Activated B cell treated with CpG ODN at 0.5 μM for 24 hours (primary cell): ENCODE measurements at regions not wholly inside any gene's neighbourhood (a gene's known extent, or its start where the extent isn't known, plus 50 kb on each side); places are given as distances from the start of the nearest gene placed in this dataset.
"Not testable (repeated sequence)": the region's sequence is repeated elsewhere in the genome, so short reads cannot be mapped to it uniquely, and the experiment has no call there.

Source experiments
- ATAC-seq: fragments of 200-7000 bp; cut with Tn5 transposase; one replicate; pipeline ENCODE4 v1.10.0; 2021; ENCODE audit warnings: low read depth, mild to moderate bottlenecking, moderate library complexity
- CTCF ChIA-PET: fragments of 350-600 bp; sonication (Branson Sonifier 250); formaldehyde crosslinking; loops from one replicate; lab custom pipeline; 2021; ENCODE audit warnings: antibody characterized with exemption; lab: Charles Lee
- POLR2A ChIA-PET: fragments of 350-600 bp; sonication (Branson Sonifier 250); formaldehyde crosslinking; loops from one replicate; lab custom pipeline; 2021; ENCODE audit warnings: antibody characterized with exemption; lab: Charles Lee
- DNase-seq: peaks from one replicate; pipeline ENCODE4 v3.0.0; 2022
- H3K27ac Mint-ChIP-seq: one replicate; pipeline ENCODE4 v1.8.0; 2020; ENCODE audit warnings: mixed read lengths
- H3K27me3 Mint-ChIP-seq: one replicate; pipeline ENCODE4 v1.8.0; 2021; ENCODE audit warnings: mixed read lengths
- H3K36me3 Mint-ChIP-seq: one replicate; pipeline ENCODE4 v1.8.0; 2021; ENCODE audit warnings: low read depth, mixed read lengths
- H3K4me1 Mint-ChIP-seq: one replicate; pipeline ENCODE4 v1.8.0; 2021; ENCODE audit warnings: mixed read lengths
- H3K4me3 Mint-ChIP-seq: one replicate; pipeline ENCODE4 v1.8.0; 2020; ENCODE audit warnings: mild to moderate bottlenecking, mixed read lengths
- H3K9me3 Mint-ChIP-seq: one replicate; pipeline ENCODE4 v1.8.0; 2020; ENCODE audit warnings: mixed read lengths
- intact Hi-C: fragments of 100-400 bp; cut with micrococcal nuclease; formaldehyde crosslinking; loops from one replicate; pipeline ENCODE4 v1.15.1; 2024
- TF ChIP-seq, protein P1 (sequence below): fragments of 200-600 bp; IDR thresholded peaks from one replicate; pipeline ENCODE4 v1.8.0; 2022; ENCODE audit warnings: antibody characterized with exemption, mild to moderate bottlenecking

GRCh38 chr7:45311597-45311996 lies 154.0 kb downstream of the RAMP3 start:
- Mint-ChIP-seq H3K4me1 (no peaks in the 10 kb centered on the region), H3K9me3 (peaks cover 12% of the 10 kb centered on the region), H3K27ac (no peak overlapping the region), H3K27me3 (peaks cover 16% of the 10 kb centered on the region), H3K36me3 (no peaks in the 10 kb centered on the region), H3K4me3 (no peak overlapping the region)
- CTCF ChIA-PET, result no interaction called here
- ATAC-seq (no peak), DNase-seq (no peak)
- POLR2A ChIA-PET, result no interaction called here
- intact Hi-C loops, result no loop called here
- TF ChIP-seq, protein P1, sequence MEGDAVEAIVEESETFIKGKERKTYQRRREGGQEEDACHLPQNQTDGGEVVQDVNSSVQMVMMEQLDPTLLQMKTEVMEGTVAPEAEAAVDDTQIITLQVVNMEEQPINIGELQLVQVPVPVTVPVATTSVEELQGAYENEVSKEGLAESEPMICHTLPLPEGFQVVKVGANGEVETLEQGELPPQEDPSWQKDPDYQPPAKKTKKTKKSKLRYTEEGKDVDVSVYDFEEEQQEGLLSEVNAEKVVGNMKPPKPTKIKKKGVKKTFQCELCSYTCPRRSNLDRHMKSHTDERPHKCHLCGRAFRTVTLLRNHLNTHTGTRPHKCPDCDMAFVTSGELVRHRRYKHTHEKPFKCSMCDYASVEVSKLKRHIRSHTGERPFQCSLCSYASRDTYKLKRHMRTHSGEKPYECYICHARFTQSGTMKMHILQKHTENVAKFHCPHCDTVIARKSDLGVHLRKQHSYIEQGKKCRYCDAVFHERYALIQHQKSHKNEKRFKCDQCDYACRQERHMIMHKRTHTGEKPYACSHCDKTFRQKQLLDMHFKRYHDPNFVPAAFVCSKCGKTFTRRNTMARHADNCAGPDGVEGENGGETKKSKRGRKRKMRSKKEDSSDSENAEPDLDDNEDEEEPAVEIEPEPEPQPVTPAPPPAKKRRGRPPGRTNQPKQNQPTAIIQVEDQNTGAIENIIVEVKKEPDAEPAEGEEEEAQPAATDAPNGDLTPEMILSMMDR, result no peak

DNA sequence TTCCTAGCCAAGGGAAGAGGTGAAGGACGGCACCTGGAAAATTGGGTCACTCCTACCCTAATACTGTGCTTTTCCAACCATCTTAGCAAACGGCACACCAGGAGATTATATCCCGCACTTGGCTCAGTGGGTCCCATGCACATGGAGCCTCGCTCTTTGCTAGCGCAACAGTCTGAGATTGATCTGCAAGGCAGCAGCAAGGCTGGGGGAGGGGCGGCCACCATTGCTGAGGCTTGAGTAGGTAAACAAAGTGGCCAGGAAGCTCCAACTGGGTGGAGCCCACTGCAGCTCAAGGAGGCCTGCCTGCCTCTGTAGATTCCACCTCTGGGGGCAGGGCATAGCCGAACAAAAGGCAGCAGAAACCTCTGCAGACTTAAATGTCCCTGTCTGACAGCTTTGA lies 157.9 kb downstream of the RAMP3 start:
- H3K4me1 Mint-ChIP-seq, ATAC-seq, H3K36me3 Mint-ChIP-seq, DNase-seq, POLR2A ChIA-PET, H3K4me3 Mint-ChIP-seq, intact Hi-C loops, H3K27ac Mint-ChIP-seq, CTCF ChIA-PET: not testable (repeated sequence)
- H3K27me3 Mint-ChIP-seq, result peaks cover 18% of the 10 kb centered on the region
- H3K9me3 Mint-ChIP-seq, result peaks cover 14% of the 10 kb centered on the region

DNA sequence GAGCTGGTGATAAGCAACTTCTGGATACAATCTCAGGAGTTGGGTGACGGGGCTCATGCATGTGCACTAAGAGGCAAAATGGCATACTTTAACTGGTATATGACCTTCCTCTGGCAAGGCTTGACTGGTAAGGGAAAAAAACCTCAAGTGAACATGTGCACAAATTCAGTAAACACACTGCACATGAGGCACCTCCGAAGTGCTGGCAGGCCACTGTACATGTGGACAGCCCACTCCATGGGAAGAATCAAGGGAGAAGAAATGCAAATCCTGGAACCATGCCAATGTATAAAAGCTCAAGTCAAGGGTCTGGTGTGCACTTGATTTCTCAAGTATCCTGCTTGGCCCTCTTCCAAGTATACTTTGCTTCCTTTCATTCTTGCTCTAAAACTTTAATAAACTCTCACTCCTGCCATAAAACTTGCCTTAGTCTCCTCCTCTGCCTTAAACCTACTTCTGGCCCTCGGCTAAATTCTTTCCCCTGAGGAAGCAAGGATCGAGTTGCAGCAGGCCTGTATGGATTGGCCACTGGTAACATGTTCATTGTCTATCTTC lies 167.2 kb downstream of the RAMP3 start:
- TF ChIP-seq, protein P1, result no peak

DNA sequence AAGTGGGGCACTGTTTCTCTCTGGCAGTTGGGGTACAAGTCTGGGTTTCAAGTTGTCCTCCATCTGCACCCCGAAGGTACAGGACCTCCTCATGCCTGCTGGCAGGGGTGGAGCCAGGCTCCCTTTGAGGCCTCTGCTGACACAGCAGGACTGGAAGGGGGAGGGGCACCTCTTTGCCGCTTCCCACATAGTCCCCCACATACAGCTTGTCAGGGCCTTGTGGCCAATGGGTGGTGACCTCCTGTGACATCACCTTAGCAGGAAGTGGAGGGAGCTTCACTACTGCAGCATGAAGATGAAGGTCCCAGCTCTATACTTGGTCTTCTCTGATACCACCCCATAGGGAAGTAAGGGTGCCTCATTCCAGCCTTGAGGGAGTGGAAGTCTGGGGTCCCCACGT lies 167.8 kb downstream of the RAMP3 start:
- H3K9me3 Mint-ChIP-seq, result no peaks in the 10 kb centered on the region
- no peak for ATAC-seq
- no peaks in the 10 kb centered on the region for H3K4me1 Mint-ChIP-seq
- no peak overlapping the region for H3K27ac Mint-ChIP-seq
- H3K4me3 Mint-ChIP-seq, result no peak overlapping the region
- intact Hi-C loops, result no loop called here
- ChIA-PET CTCF (no interaction called here), POLR2A (no interaction called here)
- DNase-seq, result no peak
- no peaks in the 10 kb centered on the region for H3K36me3 Mint-ChIP-seq
- TF ChIP-seq, protein P1, result no peak
- H3K27me3 Mint-ChIP-seq, result no peaks in the 10 kb centered on the region

More for the DNA sequence above, 167.2 kb downstream of the RAMP3 start:
- ATAC-seq (no peak), DNase-seq (no peak)
- H3K36me3 Mint-ChIP-seq, result no peaks in the 10 kb centered on the region
- CTCF ChIA-PET, result no interaction called here
- H3K9me3 Mint-ChIP-seq, result peaks cover 1% of the 10 kb centered on the region
- H3K4me1 Mint-ChIP-seq, result no peaks in the 10 kb centered on the region
- POLR2A ChIA-PET, result no interaction called here
- intact Hi-C loops, result no loop called here
- no peak overlapping the region for H3K27ac Mint-ChIP-seq
- no peak overlapping the region for H3K4me3 Mint-ChIP-seq
- no peaks in the 10 kb centered on the region for H3K27me3 Mint-ChIP-seq

DNA sequence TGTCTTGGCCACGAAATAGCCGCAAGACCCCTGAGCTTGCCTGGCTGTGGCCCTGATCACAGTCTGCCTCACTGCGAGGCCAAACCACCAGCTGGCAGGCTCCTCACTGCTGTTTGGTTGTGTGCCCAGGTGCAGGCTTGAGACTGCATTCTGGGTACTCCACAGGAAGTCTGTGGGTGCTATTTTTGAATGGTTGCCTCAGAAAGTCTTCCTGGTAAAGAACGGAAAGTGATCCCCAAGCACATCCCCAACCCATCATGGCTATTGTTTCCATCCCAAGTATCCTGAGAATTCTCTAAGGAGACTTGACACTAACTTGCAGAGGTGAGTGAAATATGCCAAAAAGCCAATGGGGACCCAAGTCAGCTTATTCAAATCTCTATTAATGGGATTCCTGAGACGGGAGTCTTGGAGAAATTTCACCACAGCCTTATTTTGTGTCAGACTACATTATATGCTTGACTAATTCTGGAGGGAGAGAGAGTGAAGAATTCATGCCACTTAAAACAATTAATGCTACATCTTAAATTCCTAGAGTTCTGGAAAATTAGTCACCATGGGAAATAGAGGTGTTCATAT lies 170.9 kb downstream of the RAMP3 start:
- Mint-ChIP-seq H3K27ac (no peak overlapping the region), H3K27me3 (peaks cover under 1% of the 10 kb centered on the region), H3K36me3 (no peaks in the 10 kb centered on the region), H3K4me3 (no peak overlapping the region), H3K4me1 (no peaks in the 10 kb centered on the region), H3K9me3 (peaks cover 13% of the 10 kb centered on the region)
- intact Hi-C loops, result no loop called here
- DNase-seq (no peak), ATAC-seq (no peak)
- TF ChIP-seq, protein P1, result no peak
- ChIA-PET CTCF (no interaction called here), POLR2A (no interaction called here)

DNA sequence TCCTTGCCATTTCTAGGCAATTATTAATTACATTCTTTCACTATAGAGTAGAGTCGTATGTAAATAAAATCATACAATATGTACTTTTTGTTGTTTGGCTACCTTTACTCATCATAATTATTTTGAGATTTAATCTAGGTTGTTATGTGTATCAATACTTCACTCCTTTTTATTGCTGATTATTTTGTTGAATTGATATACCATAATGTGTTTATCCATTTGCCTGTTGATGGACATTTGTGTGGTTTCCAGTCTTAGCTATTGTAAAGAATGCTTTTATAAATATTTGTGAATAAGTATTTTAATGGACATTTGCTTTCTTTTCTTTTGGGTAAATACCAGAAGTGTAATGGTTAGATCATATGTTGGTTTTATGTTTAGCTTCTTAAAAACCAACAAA lies 174.0 kb downstream of the RAMP3 start:
- H3K4me3 Mint-ChIP-seq, result no peak overlapping the region
- peaks cover 14% of the 10 kb centered on the region for H3K27me3 Mint-ChIP-seq
- ChIA-PET CTCF (no interaction called here), POLR2A (no interaction called here)
- intact Hi-C loops, result no loop called here
- DNase-seq, result no peak
- H3K9me3 Mint-ChIP-seq, result peaks cover 16% of the 10 kb centered on the region
- no peaks in the 10 kb centered on the region for H3K36me3 Mint-ChIP-seq
- H3K27ac Mint-ChIP-seq, result no peak overlapping the region
- no peak for ATAC-seq
- TF ChIP-seq, protein P1, result no peak
- no peaks in the 10 kb centered on the region for H3K4me1 Mint-ChIP-seq

GRCh38 chr7:45335024-45335423 lies 177.4 kb downstream of the RAMP3 start:
- H3K9me3 Mint-ChIP-seq, result peaks cover 16% of the 10 kb centered on the region
- POLR2A ChIA-PET, CTCF ChIA-PET, H3K36me3 Mint-ChIP-seq, H3K27ac Mint-ChIP-seq, DNase-seq, ATAC-seq, H3K4me1 Mint-ChIP-seq, H3K4me3 Mint-ChIP-seq, intact Hi-C loops: not testable (repeated sequence)
- peaks cover 19% of the 10 kb centered on the region for H3K27me3 Mint-ChIP-seq
